ENCODE measurements at regions not wholly inside any gene's neighbourhood (a gene's known extent, or its start where the extent isn't known, plus 50 kb on each side); places are given as distances from the start of the nearest gene placed in this dataset.

- no peak for TF ChIP-seq GATA3 (IDR thresholded peaks at IDR 0.05; ENCODE audit: low read depth, low read length)
- TF ChIP-seq GATA2 (IDR thresholded peaks at IDR 0.05; ENCODE audit: low read depth, low read length): no peak
Observed at GRCh38 chr6:118367314-118367713, 180.8 kb upstream of the PLN start.

GRCh38 chr6:118370722-118371121 lies 177.4 kb upstream of the PLN start:
- TF ChIP-seq GATA3 (IDR thresholded peaks at IDR 0.05; ENCODE audit: low read depth, low read length) (no peak), GATA2 (IDR thresholded peaks at IDR 0.05; ENCODE audit: low read depth, low read length) (no peak)

- TF ChIP-seq GATA2 (IDR thresholded peaks at IDR 0.05; ENCODE audit: low read depth, low read length) (no peak), GATA3 (IDR thresholded peaks at IDR 0.05; ENCODE audit: low read depth, low read length) (no peak)
Observed at GRCh38 chr6:118371955-118372354, 176.1 kb upstream of the PLN start.

GRCh38 chr6:118372413-118372812 lies 175.7 kb upstream of the PLN start:
- TF ChIP-seq GATA2 (IDR thresholded peaks at IDR 0.05; ENCODE audit: low read depth, low read length) (0 out of 2 replicates have a peak, but pooled peaks have one; percentile 20), GATA3 (IDR thresholded peaks at IDR 0.05; ENCODE audit: low read depth, low read length) (no peak)

- TF ChIP-seq GATA2 (IDR thresholded peaks at IDR 0.05; ENCODE audit: low read depth, low read length) (no peak), GATA3 (IDR thresholded peaks at IDR 0.05; ENCODE audit: low read depth, low read length) (no peak)
Observed at GRCh38 chr6:118377711-118378414, 170.2 kb upstream of the PLN start.

- no peak for TF ChIP-seq GATA3 (IDR thresholded peaks at IDR 0.05; ENCODE audit: low read depth, low read length)
- TF ChIP-seq GATA2 (IDR thresholded peaks at IDR 0.05; ENCODE audit: low read depth, low read length): no peak
Observed at GRCh38 chr6:118382126-118382525, 166.0 kb upstream of the PLN start.

GRCh38 chr6:118383924-118384323 lies 164.2 kb upstream of the PLN start:
- no peak for TF ChIP-seq GATA3 (IDR thresholded peaks at IDR 0.05; ENCODE audit: low read depth, low read length)
- TF ChIP-seq GATA2 (IDR thresholded peaks at IDR 0.05; ENCODE audit: low read depth, low read length): no peak

GRCh38 chr6:118386975-118387374 lies 161.1 kb upstream of the PLN start:
- TF ChIP-seq GATA3 (IDR thresholded peaks at IDR 0.05; ENCODE audit: low read depth, low read length) (no peak), GATA2 (IDR thresholded peaks at IDR 0.05; ENCODE audit: low read depth, low read length) (no peak)

GRCh38 chr6:118387921-118388701 lies 160.0 kb upstream of the PLN start:
- TF ChIP-seq GATA3 (IDR thresholded peaks at IDR 0.05; ENCODE audit: low read depth, low read length) (no peak), GATA2 (IDR thresholded peaks at IDR 0.05; ENCODE audit: low read depth, low read length) (no peak)

- TF ChIP-seq GATA2 (IDR thresholded peaks at IDR 0.05; ENCODE audit: low read depth, low read length) (no peak), GATA3 (IDR thresholded peaks at IDR 0.05; ENCODE audit: low read depth, low read length) (no peak)
Observed at GRCh38 chr6:118391086-118391485, 157.0 kb upstream of the PLN start.

- TF ChIP-seq GATA3 (IDR thresholded peaks at IDR 0.05; ENCODE audit: low read depth, low read length): no peak
- no peak for TF ChIP-seq GATA2 (IDR thresholded peaks at IDR 0.05; ENCODE audit: low read depth, low read length)
Observed at GRCh38 chr6:118394106-118394505, 154.0 kb upstream of the PLN start.

GRCh38 chr6:118396969-118397368 lies 151.1 kb upstream of the PLN start:
- no peak for TF ChIP-seq GATA2 (IDR thresholded peaks at IDR 0.05; ENCODE audit: low read depth, low read length)
- TF ChIP-seq GATA3 (IDR thresholded peaks at IDR 0.05; ENCODE audit: low read depth, low read length): no peak

GRCh38 chr6:118397671-118398465 lies 150.2 kb upstream of the PLN start:
- no peak for TF ChIP-seq GATA3 (IDR thresholded peaks at IDR 0.05; ENCODE audit: low read depth, low read length)
- no peak for TF ChIP-seq GATA2 (IDR thresholded peaks at IDR 0.05; ENCODE audit: low read depth, low read length)

GRCh38 chr6:118400098-118400497 lies 148.0 kb upstream of the PLN start:
- no peak for TF ChIP-seq GATA2 (IDR thresholded peaks at IDR 0.05; ENCODE audit: low read depth, low read length)
- no peak for TF ChIP-seq GATA3 (IDR thresholded peaks at IDR 0.05; ENCODE audit: low read depth, low read length)

Measured in SH-SY5Y (cell line).